ENCODE measurements at regions not wholly inside any gene's neighbourhood (a gene's known extent, or its start where the extent isn't known, plus 50 kb on each side); places are given as distances from the start of the nearest gene placed in this dataset.

DNA sequence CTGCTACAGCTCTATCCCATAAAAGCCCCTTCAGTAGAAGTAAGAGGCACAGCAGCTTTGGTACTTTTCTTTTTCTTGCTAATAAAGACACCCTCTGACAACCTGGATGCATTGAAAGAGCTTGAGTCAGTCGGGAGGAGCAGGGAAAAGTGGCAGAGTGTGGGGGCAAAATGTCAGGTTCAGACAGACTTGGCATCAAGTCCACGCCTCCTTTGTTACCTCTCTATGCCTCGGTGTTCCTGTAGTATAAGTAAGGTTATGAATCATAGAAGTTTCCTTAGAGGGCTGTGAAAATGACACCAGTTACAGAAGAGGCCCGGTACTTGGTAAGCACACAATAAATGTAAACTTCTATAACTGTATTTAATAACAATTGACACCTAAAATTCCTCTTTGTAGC lies 133.9 kb downstream of the ESM1 start:
- DNase-seq, result no peak

DNA sequence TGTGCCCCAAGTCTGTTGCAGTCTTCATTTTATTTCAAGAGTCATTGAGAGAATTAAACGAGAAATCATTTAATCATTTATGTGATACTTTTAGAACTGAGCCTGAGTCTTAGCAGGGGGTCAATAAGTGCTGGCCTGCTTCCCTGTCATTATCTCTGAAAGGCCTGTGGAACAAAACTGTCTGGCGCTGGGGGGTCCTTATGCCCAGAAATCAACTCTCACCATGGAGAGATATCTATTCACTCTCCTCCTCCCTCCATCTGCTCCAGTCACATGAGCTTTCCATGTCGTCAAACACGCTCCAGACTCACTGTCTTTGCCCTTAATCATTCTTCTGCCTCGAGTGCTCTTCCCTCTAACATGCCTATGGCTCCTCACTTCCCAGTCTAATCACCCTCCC lies 136.8 kb downstream of the ESM1 start:
- DNase-seq, result no peak

DNA sequence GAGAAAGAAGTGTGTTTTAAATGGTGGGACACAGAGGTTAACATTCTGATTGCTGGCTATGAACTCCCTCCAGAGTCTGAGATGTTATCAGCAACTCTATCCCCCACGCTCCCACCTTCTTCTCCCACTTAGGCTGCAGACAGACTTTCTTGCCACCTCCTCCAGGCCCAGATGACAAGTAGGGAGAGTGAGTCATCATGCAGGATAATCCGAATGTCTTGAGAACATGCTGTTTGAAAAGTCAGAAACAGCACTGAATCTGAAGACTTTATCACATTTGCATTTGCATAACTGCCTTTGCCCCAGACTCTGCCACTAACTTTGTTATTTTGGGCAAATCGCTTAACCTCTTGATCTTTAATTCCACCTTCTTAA lies 139.8 kb downstream of the ESM1 start:
- DNase-seq, result no peak

DNA sequence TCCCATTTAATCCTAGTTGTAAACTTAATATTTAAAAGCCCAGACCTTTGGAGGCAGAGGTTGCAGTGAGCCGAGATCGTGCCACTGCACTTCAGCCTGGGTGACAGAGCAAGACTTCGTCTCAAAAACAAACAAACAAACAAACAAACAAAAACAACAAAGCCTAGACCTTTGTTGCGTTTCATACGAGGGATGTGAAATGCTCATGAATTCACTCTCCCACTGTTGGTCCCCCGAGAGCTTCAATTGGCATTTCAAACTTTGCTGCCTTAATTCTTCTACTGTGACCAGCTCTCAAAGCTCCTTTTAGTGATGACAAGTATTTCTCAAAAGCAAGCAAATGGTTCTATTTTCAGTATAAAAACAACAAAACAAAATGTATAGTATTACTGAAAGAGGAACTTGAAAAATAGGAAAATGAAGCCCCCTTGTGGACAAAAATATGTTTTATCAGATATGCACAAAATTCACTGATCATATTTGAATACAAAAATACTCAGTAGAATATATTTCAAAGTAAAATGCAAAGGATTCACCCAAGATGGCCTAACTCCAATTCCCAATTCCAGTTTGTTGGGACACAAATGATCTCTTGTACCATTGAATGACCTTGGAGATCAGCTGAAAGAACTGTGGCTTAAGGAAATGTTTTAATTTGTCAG lies 140.4 kb downstream of the ESM1 start:
- DNase-seq, result peak; percentile 57

DNA sequence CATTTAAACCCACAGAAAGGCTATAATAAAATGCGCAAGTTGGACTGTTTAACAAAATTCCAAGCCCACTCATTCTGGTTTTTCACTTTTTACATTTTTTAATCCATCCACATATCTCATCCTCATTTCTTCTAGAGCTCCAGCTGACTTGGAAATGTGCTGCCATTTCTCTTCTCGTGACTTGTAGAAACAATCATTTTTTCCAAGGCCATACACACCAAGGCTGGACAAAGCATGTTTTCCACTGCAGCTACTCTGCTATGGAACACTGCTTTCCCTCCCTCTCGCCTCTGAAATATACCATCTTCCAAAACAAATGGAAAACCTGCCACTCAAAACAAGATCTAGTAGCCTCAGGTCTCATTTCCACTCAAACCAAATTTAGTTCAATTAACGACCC lies 141.1 kb downstream of the ESM1 start:
- DNase-seq, result no peak

DNA sequence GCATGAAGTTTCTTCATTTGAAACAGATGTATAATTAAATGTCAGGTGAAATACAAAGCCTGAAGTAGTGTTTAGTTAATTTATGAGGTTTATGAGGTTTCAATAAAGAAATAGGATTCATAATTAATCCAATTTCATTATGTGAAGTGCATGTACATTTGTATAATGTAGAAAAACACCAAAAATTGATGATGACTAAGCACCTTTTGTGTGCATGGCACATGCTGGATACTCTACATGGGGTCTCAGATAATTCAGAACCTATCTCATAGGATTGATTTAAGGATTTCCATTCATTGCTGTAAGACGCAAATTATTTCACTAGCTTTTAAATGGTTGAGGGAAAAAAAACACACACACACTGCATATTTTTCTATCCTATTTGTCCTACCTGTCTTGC lies 143.9 kb downstream of the ESM1 start:
- DNase-seq, result no peak

DNA sequence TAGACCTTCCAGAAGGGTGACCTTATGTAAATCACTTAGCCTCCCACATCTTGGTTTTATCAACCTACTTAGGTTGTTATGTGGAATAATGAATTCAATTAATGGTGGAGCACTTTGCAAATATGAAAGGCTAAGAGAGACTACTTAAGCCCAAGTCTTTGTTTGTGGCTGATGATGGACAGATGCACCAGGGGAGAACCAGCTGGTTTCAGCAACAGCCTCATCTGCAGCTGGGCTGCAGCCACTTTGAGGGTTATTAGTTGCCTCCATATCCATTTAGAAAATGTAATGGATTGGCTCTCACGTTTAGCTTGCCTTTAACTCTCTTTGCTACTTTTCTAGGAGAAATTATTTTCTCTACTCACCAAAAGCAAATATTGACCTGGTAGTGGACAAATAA lies 146.6 kb downstream of the ESM1 start:
- no peak for DNase-seq

DNA sequence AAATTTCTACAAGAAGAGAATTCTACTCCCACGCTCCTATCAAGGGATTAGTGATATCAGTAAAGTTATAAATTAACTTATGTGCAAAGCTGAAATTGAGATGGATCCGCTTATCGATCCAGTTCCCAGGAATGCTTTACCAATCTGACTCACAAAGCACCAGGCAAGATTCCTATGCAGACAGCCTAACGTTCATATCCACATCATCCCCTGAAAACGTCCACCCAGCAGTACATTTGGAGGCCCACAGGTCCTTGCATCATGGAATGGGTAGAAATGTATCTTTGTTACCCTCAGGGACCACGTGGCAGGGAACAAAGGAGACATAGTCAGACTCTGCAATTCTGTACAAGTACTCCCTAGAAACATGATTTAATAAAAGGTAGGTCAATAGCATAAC lies 147.4 kb downstream of the ESM1 start:
- DNase-seq, result no peak

DNA sequence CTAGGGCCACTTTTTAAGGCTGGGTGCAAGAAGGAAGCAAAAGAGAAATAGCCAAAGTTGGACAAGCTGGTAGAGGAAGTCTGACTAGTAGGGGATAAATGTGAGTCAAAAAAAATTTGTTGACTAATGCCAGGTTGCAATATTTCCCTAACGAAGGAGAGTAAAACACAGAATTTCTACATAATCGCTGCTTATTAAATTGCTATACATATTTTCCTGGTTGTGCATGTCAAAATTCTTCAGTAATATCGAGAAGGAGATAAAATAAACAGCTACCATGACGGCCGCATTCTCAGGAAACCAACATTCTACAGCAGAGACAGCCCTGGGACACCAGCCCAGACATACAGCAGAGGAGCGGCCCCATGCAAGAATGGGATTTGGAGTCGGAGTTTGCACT lies 148.3 kb downstream of the ESM1 start:
- DNase-seq, result no peak

DNA sequence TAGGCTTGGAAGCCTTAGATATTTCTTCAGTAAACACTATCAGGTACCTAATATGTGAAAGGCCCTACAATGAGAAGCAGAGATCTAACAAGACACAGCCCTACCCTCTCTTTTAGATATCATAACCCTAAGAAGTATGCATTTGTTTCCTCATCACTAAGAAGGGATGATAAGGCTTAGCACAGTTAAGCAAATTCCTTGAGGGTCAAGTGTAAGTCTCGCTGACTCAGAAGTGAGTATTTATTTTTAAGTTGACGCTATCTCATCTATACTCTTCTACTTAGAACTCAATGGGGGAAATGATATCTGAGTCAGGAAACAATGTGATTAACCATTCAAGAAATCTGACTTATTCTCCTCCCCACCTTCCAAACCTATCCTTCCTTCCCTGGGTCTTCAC lies 149.7 kb downstream of the ESM1 start:
- DNase-seq, result no peak

DNA sequence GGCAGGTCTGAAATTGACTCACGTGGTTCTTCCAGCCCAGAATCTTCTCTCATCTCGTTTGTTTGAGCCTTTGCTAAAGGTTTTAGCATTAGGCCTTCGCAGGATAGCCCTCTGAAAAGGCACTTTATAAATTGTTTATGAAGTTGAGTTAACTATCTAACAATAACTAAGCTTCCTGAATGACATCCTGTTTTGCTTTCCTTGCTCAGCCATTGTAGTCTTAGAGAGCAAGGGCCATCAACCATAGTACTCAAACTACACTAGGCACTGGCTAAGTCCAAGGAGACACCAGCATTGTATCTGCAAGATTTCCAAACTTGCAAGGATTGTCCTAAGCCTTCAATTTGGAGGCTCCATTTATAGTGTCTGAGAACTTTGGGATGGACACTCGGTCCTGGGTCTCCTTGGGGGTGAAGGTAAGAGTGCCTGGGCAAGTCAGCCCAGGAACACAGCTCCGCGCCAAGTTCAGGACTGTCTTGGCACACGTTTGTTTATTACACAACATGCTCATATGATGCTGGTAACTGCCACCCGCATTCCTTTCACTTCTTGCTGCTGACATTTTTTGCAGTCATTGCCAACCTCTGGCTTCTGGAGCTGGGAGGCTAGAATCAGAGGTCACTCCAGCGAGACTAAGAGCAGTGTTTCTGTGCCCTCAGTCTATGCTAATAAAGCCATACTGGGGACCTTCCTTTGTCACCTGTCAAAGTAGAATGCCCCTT lies 151.1 kb downstream of the ESM1 start:
- DNase-seq, result no peak

DNA sequence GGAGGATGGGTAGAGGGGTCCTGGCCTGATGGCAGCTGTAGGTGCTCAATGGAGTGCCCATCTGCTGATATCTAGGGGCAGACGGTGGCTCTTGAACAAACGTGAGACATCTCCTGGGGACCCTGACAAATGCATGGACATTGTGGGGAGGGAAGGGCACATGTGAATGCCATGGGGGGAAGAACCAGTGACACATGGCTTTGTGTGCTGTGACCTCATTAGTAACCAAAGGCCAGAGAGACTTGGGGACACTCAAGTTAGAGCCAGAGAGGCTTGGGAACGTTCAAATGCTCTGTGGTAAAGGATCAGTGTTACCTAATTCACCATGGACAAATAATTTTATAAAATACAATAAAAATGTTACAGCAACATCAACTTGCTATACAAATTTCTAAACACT lies 151.8 kb downstream of the ESM1 start:
- DNase-seq, result no peak

DNA sequence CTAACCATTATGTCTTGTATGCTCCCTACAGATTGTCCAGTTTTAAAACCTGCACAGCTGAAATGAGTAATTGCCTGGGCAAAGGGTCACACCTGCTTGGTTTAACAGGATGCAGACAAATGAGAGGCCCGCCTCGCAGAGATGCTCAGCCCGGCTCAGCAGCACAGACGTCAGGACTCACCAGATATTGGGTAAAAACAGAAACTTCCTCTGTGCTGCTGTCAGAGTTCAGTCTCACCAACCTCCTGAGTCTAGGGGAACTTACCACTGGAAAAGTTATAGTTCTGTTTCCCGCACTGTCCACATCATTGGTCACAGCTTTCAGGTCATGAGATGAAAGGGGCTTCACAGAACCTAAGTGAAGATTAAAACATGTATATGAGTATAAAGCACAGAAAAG lies 152.5 kb downstream of the ESM1 start:
- no peak for DNase-seq

DNA sequence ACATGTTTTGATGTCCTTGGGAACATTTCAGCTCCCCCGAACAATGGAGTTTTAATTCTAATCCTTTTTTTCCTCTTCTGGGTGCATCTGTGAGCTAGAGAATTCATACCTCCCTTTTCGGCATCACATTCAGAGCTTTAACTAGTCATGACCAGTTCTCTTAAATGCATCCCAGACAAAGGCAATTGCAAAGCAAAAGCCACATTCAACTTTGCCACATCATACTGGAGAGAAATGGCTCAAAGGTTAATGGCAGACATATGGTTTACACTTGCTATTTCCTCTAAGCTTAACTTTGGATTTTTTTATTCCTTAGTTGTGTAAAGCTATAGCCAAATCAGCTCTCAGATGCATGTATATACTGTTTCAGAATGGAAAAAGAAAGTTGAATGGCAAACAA lies 153.3 kb downstream of the ESM1 start:
- no peak for DNase-seq

DNA sequence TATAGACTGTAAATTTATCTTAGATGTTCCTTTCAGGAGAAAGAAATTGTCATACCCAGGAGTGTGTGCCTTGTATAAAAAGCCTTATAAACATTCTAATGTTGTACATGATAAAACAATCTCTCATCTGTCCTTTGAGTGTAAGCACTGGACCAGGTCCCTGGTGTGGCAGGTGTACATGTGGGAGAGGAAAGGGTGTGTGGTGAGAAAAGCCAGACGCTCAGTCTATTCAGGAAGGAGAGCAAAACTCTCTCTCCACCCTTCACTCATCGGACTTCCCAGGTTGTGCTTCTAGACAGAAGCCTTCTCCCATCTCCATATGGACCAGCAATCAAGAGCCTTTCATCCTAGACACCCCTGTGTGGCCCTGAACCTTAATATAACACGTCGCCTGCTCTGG lies 154.2 kb downstream of the ESM1 start:
- DNase-seq, result no peak

DNA sequence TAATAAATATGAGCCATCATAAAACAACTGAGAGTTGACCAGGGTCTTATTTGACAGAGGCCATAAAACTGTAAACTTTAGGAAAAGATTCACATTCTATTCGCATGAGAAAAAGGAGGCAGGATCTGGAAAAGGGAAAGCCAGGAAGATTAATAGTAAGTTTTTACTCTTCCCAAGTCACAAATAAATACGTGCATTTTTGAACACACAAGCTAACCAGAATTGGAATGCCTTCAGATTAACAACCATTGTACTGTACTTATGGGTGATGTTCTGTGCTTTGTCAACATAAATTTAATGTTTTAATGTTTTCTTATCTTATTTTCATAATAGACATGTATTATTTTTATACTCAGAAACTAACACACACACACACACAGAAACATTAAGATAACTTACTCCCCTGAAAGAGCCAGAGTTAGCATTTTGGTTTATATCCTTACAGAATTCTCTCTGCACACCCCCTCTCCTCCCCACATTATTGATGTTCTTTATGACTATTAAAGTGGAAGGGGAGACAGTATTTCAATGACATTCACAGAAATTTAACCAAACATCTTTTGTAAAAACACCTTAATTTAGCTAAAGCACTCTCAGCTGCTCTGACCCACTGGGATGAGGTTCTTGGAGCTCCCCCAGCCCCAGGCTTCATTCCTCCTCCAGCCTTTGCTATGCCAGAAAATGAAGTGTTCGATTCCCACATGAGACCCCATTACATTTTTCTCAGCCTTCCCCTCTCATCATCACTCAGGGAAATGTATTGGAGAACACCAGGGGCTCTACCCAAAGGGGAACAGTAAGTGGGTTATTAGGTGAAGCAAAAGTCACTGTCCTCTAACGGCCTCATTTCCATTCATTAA lies 155.5 kb downstream of the ESM1 start:
- no peak for DNase-seq

DNA sequence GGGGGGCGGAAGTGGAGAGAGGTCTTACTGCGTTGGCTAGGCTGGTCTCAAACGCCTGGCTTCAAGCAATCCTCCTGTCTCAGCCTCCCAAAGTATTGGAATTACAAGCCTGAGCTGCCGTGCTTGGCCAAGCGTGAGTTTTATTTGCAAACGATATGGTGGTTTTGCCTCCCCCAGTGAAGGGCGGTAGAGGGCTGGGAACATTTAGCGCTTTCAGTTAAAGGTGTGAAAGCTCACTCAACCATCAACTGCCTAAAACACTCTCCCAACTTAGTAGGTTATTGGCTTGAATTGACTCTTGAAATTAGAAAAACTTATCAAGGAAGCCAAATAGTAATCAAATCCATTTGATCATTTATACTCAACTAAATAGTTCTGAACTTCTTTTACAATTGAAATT lies 156.3 kb downstream of the ESM1 start:
- DNase-seq, result no peak

DNA sequence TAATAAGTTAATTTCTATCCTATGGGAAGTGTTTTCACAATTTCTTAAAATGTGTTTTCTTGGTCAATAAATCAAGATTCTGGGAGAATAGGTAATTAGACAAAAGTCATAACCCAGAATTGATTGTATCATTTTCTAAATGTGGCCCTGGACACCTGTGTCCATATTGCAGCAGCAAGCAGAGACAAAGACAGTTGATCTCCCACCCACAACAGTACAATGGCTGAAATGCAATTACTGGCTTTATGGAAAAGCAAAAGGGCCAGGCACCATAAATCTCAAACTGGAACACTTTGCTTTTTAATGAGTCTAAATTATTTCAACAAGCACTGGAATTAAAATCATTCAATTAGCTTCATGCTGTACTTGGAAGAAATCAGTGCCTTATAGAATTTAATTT lies 157.2 kb downstream of the ESM1 start:
- no peak for DNase-seq

DNA sequence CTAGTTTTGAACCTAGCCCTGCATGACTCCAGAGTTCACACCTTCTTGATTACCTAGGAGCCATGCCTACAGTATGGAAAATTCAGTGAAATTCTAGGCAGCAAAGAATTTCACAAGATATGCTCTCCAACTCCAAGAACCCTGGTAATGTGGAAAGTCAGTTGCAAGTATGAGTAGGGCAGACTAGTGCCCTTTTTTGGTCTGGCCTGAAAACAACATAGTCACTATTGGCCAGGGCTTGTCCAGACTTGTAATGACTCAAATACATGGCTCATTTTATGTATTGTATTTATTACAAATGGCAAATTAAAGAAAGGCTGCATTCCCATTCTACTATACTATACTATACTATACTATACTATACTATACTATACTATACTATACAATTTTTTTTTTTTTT lies 160.4 kb downstream of the ESM1 start:
- no peak for DNase-seq

DNA sequence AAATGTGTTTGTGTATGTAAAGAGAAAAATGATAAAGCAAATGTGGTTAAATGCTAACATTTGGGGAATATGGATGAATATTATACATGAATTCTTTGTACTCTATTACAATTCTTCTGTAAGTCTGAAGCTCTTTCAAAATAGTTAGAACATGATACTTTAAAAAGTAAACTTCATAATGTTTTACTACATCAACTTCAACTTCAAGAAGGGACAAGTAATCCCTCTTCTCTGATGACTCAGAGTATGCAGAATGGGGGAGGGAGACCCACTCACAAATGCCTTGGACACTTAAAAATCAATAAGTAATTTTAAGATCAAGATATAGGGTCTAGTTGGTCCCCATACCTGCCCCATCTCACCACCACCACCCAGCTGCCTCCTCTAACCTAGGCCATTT lies 162.4 kb downstream of the ESM1 start:
- no peak for DNase-seq

DNA sequence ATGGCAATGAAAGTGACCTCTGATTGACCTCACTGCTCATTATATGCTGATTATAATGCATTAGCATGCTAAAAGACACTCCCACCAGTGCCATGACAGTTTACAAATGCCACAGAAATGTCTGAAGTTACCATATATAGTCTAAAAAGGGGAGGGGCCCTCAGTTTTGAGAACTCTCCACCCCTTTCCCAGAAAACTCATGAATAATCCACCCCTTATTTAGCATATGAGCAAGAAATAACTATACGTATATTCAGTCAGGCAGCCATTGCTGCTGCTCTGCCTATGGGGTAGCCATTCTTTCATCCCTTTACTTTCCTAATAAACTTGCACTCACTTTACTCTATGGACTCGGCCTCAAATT lies 163.1 kb downstream of the ESM1 start:
- DNase-seq, result no peak

DNA sequence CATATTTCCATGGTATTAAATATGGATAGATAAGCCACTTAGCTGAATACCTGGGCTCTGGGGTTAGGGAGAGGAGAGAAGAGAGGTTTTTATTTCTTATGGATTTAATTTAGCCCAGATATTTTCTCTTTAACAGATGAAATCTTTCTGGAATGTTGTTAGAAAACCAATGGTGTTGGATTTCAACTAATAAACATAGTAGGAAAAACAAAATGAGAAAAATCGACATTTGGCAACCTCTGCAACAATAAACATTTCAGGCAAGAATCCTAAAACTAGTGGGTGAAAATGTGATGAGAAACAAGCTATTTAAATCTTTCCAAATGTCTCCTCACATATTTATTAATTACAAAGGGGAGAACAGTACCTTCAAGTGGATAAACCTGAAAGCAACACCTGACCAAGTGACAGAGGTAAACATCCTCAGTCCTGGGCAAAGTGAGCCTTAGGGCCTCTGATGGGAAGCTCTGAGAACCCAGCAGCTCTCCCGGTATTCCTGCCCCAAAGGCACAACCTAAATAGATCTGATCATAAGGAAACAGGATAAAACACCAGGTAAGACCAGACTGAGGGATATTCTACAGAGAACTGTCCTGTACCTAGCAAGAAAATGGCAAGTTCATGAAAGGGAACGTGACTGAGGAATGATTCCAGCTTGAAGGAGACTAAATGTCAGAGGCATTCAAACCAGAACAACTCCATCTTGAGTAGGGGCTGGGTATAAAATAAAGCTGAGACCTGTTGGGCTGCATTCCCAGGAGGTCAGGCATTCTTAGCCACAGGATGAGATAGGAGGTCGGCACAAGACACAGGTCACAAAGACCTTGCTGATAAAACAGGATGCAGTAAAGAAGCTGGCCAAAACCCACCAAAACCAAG lies 163.7 kb downstream of the ESM1 start:
- no peak for DNase-seq

Measured in hindlimb muscle (tissue), 1 donor.